HG02571 (cell line): ENCODE measurements at regions not wholly inside any gene's neighbourhood (a gene's known extent, or its start where the extent isn't known, plus 50 kb on each side); places are given as distances from the start of the nearest gene placed in this dataset.

Experiments
- ATAC-seq: cut with Tn5 transposase; IDR thresholded peaks from one replicate; pipeline ENCODE4 v1.9.1; 2021; ENCODE audit warnings: mild to moderate bottlenecking, moderate library complexity; ENCODE audit not compliant: unreplicated experiment

- no peak for ATAC-seq
Observed at GRCh38 chr6:56348578-56348977, 101.2 kb upstream of the COL21A1 start.

GRCh38 chr6:56347526-56347925, 100.1 kb upstream of the COL21A1 start:
- ATAC-seq = no peak

- no peak for ATAC-seq
Observed at GRCh38 chr6:56346958-56347357, 99.6 kb upstream of the COL21A1 start.

GRCh38 chr6:56345376-56345995, 98.1 kb upstream of the COL21A1 start:
- no peak for ATAC-seq

GRCh38 chr6:56343295-56343694, 95.9 kb upstream of the COL21A1 start:
- no peak for ATAC-seq

GRCh38 chr6:56339524-56339923, 92.1 kb upstream of the COL21A1 start:
- no peak for ATAC-seq

GRCh38 chr6:56335726-56336125, 88.3 kb upstream of the COL21A1 start:
- no peak for ATAC-seq

- no peak for ATAC-seq
Observed at GRCh38 chr6:56334937-56335336, 87.6 kb upstream of the COL21A1 start.

- no peak for ATAC-seq
Observed at GRCh38 chr6:56329271-56330050, 82.1 kb upstream of the COL21A1 start.

- no peak for ATAC-seq
Observed at GRCh38 chr6:56328728-56329090, 81.3 kb upstream of the COL21A1 start.

- ATAC-seq = no peak
Observed at GRCh38 chr6:56327946-56328727, 80.8 kb upstream of the COL21A1 start.

- ATAC-seq = no peak
Observed at GRCh38 chr6:56324396-56324795, 77.0 kb upstream of the COL21A1 start.

GRCh38 chr6:56318851-56319250, 71.5 kb upstream of the COL21A1 start:
- no peak for ATAC-seq

GRCh38 chr6:56314683-56315523, 67.5 kb upstream of the COL21A1 start:
- ATAC-seq = no peak

- ATAC-seq = no peak
Observed at GRCh38 chr6:56311533-56312448, 64.4 kb upstream of the COL21A1 start.

GRCh38 chr6:56311061-56311460, 63.7 kb upstream of the COL21A1 start:
- ATAC-seq = no peak

- no peak for ATAC-seq
Observed at GRCh38 chr6:56310241-56310640, 62.9 kb upstream of the COL21A1 start.

- no peak for ATAC-seq
Observed at GRCh38 chr6:56299916-56300315, 52.5 kb upstream of the COL21A1 start.

GRCh38 chr6:56297022-56297989, 49.9 kb upstream of the COL21A1 start:
- no peak for ATAC-seq
